NCI-H2196 (cell line): ENCODE measurements at regions not wholly inside any gene's neighbourhood (a gene's known extent, or its start where the extent isn't known, plus 50 kb on each side); places are given as distances from the start of the nearest gene placed in this dataset.
"Not testable (repeated sequence)": the region's sequence is repeated elsewhere in the genome, so short reads cannot be mapped to it uniquely, and the experiment has no call there.

ENCODE experiments used
- DNase-seq: peaks from one replicate; lab custom pipeline; 2025; ENCODE audit not compliant: unreplicated experiment; lab: John Stamatoyannopoulos, UW

DNA sequence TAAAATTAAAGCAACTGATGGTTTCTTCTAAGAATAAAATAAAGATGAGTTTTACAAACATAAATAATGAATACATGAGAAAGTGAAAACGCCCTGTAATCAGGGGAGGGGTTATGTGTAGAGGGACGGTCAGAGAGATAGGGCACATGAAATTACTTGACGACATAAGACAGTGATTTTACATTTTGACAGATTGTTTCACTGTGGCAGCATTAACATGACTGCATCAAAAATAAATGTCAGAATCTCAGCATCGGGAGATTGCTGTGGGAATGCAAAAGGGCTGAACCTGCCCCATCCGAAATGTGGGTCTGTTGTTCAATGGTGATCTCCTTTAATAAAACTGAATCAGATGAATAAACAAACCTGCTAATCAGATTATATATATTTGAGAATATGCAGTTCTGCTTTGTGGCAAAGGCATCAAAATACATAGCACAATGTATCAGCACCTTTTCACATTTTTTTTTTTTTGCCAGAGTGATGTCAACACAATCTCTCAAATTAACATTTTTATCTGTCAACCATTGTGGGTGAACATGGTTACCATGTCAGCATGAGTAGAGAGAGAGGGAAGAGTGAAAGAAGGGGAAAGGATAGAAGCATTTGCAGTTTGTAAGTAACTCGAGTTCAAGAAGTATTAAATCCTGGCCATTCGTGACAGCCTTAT lies 177.1 kb upstream of the MAN1A1 start:
- DNase-seq: no peak

DNA sequence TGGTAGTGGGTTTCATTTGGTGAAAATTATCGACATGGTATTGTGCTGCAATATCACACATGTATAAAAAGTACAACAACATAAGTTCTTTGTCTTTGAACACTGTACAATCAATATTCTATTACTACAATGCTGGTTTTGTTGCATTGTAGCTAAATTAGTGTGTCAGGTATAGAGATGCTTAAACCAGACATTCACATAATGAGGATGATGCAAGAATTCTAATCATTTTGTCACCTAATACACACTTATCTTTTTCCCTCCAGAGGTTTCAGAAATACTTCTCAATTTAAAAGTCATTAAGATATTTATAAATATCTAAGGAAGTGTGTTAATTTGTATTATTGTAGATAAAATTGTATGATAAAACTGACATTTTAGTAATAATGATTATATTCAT lies 174.8 kb upstream of the MAN1A1 start:
- no peak for DNase-seq

DNA sequence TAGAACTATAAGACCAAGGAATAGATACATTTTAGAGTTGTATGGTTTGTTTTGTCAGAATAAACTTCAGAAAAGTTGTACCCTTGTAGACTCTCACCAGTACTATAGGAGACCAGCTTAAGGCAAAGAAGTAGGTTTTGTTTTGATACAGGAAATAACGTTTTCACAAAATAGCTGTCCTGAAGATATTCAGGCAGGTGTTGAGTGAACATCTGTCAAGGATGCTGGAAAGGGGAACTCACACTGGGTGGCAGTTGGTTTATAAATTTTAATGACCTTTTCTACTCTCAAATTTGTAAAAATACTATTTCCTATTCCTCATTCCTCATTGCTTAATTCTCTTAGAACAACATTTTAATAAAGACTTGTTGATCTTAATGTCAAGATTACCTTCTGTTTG lies 174.0 kb upstream of the MAN1A1 start:
- DNase-seq: no peak

DNA sequence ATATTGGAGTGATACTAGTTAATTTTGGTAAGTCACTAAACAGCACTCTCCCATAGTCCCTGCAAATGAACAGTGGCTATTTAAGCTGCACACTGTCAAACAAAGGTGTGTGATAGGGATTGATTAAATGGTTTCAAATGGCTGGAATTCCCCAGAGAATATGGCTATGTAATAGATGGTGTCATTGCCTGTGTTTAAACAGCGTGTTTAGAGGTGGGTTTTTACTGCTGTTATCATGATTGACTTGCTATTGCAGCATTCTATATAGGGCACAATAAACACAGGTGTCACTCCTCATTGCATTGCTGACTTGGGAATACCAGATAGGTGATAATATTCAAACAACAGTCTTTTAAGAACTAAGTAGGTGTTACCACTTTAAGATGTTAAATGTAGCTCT lies 171.7 kb upstream of the MAN1A1 start:
- no peak for DNase-seq

DNA sequence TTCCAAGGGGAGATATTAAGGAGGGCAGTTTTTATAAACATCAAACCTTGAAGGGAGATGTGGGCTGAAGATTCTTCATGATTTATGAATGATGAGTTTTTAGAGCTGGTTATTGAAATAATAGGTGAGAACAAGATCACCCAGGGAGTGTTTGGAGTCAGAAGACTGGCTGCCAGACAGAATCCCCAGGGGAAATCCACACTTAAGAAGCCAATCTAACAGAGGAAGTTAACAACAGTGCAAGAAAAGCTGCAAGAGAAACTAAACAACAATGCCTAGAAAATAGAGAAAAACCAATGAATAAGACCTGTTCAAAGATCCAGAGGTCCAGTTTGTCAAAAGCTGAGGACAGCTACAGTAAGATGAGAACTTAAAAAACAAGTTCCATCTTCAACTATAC lies 167.9 kb upstream of the MAN1A1 start:
- no peak for DNase-seq

DNA sequence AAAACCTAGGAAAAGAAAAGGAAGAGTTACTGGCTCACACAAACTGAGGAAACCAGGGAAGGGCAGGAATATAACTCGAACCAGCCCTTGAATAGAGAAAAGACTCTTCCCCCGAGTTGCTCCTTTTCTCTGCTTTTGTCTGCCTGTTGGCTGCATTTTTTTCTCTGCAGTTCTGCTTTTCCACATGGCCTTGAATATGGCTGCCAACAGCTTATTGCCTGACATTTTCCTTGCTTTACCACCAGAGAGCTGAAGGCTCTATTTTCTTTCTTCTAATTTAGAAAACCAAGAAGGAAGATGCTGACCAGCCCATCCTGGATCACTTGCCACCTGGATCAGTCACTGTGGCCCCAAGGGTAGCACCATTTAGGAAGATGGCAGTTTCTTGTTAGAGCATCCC lies 164.8 kb upstream of the MAN1A1 start:
- no peak for DNase-seq

DNA sequence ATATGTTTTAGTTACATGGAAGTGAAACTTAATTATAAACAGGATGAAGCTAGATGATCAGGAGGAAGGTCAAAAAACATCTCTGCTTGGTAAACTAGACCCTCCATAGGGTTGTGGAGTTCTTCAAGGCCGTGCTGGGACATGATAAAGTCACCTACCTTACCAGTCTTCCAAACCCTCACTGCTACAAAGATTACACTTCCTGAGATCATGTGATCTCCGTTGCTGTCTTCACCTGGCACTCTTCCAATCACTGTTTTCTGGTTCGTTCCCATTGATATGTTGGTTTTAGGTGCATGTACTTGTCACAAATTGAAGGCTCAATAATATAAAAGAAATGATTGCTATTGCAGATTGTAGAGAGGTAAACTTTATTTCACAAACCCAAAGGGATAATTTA lies 161.5 kb upstream of the MAN1A1 start:
- DNase-seq: no peak

DNA sequence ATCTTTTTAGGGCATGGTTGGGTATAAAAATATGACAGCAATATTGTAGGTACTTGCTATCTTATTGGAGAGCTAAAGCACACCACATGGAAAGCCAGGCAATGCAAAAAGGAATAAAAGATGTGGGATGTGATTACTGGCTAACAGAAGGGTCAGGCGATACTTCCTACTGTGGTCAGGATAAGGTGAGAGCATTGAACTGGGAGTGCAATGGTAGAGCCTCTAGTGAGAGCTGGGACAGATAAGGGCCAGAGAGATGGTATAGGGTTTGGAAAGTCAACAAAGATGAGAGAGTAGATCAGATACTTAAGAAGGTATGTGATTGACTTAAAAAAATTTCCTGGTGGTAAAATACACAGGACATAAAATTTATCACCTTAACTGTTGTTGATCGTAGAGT lies 160.7 kb upstream of the MAN1A1 start:
- no peak for DNase-seq

DNA sequence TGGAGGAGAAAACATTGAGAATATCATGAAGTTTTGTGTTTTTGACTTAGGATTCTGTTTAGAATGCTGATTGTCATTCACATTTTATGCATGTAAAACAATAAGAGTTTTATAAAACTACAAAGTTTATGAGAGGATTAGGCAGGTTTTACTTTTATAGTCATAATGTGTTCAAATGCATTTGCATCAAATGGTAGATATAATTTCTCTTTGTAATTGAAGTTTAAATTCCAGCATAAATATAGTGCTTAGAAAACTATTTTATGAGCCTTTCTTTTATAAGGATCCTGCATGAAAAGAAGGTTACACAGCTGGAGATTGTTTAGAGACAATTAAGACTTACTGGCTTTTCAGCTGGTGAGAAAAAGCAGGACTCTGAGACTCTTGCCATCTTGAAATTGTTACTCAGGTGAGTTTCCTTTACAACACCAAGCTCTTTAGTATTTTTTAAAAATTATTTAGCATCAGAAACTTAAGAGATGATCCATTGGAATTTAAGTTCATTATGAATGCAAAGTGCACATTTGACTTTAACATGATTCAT lies 157.1 kb upstream of the MAN1A1 start:
- no peak for DNase-seq

DNA sequence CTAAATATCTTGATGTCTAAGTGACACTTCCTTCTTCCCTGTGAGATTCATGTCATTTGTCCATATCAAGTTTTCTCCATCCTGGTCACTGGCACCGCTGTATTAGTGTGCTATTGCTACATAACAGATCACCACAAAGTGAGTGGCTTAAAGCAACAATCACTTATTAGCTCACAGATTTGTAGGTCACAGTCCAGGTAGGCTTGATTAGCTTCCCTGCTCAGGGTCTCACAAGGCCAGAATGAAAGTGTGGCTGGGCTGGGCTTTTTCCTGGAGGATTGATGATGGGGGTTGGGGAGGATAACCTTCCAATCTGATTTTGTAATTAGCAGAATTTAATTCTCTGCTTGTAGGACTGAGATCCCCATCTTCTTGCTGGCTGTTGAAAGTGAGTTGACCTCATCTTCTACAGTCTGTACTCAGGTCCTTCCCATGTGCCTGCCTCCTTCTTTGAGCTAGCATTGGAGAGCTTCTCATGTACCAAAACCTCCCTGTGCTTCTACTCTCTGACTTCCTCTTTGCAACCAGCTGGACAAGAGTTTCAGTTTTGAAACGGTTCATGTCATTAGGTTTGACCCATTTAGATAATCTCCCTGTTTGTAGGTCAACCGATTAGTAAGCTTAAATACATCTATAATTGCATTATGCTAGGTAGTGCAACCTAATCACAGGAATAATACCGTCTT lies 152.4 kb upstream of the MAN1A1 start:
- no peak for DNase-seq

DNA sequence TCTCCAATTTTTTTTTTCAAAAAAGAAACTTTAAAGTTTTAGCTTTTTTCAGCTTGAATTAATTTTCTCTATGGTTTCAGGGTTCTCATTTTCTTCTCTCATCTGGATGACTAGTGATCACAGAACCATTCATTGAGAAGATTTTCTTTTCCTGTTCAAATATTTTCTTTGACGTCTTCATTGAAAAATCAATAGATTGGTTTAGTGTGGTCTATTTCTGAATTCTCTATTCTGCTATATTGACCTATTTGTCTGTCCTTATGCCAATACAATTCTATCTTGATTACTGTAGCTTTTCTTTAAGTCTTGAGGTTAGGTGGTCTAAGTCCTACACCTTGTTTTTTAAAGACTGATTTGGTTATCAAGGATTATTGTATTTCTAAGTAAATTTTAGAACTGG lies 150.2 kb upstream of the MAN1A1 start:
- no peak for DNase-seq

DNA sequence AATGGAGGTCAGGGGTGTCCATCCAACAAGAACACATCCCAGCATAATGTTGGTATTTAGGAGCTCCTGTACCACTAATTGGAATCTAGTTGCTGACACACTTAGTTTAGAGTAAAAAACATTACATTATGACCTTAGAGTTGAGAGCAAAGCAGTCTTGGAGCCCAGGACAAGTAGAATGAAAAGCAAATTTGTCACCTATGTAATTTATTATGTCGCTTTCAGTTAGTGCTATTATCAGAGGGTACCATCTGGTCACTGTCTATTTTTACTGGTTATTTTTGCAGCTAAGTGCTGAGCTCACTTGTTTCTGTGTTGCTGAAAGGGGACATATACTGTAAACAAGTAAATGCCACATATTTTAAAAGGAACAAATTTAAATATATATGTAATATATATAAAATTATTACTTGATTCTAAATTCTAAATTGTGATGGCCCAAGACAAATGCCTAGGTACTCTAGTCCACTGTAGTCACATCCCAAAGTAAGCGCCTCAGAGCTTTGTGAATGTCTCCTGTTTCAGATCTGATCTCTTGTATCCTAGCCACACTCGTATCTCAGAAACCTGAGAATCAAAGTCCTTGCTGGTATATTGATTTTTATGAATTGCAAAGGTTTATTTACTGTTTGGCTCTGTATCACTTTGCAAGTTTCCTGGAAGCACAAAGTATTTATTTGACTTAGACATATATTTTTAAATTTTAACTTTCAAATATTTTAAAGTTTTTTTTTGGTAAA lies 148.6 kb upstream of the MAN1A1 start:
- no peak for DNase-seq

DNA sequence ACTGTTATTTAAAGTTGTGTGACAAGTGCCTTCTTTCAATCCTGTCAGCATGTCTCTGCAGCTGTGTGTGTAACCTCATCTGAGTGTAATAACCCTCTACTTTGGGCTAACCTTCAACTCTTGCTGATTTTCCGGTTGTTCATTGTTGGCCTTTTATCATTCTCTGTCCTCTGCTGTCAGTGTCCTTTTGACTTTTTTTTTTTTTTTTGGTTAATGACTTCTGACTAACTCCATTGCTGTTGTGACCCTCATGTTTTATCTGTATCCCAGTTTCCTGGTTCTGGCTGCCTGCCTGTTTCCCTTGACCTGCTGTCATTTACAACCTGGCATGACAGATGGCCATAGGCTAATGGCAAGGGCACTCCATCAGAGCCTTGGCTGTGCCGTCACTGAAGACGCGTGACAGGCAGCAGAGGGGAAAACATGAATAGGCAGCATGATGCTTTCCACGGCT lies 145.7 kb upstream of the MAN1A1 start:
- no peak for DNase-seq

DNA sequence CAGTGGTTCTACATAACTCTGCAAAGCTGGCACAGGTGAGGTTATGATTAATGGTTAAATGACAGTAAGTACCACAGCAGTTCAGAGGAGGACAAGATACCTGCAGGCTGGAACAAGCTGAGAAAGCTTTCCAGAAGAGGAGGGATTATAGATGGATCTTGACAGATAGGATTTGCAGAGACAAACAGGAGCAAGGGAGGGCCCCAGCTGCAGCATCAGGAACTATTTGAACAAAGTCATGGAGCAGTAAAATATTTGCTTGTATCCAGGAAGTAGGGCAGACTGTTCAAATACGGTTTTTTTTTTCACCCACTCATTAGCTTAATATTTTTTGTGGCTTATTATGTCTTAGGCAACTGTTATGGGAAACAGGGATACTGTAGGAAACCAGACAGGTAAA lies 144.4 kb upstream of the MAN1A1 start:
- DNase-seq: no peak

DNA sequence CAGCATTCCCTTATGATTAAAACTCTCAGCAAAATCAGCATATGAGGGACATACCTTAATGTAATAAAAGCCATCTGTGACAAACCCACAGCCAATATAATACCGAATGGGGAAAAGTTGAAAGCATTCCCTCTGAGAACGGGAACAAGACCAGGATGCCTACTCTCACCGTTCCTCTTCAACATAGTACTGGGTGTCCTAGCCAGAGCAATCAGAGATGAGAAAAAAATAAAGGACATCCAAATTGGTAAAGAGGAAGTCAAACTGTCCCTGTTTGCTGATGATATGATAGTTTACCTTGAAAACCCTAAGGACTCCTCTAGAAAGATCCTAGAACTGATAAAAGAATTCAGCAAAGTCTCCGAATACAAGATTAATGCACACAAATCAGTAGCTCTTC lies 141.6 kb upstream of the MAN1A1 start:
- not testable (repeated sequence) for DNase-seq

DNA sequence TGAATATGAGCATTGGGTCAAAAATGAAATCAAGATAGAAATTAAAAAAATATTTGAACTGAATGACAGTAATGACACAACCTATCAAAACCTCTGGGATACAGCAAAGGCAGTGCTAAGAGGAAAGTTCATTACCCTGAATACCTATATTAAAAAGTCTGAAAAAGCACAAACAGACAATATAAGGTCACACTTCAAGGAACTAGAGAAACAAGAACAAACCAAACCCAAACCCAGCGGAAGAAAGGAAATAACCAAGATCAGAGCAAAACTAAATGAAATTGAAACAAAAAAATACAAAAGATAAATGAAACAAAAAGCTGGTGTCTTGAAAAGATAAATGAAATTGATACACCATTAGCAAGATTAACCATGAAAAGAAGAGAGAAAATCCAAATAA lies 140.5 kb upstream of the MAN1A1 start:
- DNase-seq: not testable (repeated sequence)

DNA sequence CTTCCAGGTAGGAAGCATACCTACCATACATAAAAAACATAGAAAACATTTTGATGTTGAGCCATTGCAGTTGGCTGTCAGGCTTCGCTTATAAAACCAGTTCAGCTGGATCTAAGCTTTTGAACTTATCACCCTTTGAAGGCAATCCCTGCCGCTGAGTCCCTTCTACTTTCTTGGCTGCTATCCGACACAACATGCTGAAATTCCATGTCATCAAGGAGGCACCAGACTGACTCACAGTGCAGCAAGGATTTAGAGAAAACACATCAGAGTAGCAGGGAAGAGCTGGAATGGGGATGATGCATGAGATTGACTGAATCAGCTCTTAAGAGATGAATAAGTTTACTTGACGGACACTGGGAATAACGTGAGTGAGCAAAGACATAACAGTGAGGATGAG lies 135.0 kb upstream of the MAN1A1 start:
- DNase-seq: no peak

DNA sequence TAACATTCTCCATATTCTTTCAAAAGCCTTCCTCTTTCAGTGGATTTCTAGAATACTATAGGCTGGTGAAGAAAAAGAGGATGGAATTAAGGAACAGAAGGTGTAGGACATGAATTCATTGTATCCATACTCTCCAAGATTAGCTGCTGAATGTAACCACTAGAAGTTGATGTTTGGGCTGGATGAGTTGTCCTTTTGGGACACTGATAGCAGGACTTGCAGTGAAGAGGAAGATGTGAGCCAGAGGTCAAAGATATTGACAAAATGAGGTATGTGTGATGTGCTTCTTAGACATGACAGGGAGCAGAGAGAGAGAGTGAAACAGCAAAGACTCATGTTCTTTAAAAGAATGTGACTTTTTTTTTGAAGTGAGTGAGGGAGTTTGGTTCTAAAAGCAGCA lies 134.3 kb upstream of the MAN1A1 start:
- DNase-seq: no peak

DNA sequence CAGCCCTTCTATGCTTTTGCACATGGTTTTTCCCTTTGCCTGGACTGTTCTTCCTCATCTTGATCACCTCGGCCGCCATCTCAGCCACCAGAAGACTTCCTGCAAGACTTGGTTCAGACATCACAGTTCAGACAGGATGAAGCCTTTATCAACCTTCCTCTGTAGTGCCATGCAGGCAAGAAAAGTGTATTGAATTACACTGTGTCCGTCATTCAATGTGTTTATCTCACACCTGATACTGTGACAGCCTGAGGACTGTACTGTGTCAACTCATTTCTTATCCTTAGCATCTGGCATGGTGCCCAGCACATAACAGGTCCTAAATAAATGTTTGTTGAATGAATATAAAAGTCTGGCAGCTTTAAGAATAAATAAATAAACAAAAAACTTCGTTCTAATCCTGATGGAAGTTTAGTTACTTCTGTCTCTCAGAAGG lies 133.3 kb upstream of the MAN1A1 start:
- no peak for DNase-seq

DNA sequence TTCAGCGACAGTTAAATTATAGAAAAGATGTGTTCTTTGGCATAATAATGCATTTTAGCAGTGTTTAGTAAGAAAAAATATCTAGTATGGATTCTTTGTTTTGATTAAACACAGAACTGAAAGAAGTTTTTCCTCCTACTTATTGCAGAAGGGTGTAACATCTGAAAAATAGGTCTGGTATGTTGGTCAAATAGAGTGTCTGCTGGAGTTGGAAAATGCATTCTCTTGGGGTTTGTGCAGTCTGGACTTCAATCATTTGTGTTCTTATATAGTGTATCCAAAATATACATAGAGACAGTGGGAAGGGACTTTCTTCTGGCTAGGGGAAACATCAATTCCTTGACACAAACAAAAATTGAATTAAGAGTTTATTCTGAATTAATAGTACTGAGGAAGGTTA lies 132.4 kb upstream of the MAN1A1 start:
- no peak for DNase-seq

DNA sequence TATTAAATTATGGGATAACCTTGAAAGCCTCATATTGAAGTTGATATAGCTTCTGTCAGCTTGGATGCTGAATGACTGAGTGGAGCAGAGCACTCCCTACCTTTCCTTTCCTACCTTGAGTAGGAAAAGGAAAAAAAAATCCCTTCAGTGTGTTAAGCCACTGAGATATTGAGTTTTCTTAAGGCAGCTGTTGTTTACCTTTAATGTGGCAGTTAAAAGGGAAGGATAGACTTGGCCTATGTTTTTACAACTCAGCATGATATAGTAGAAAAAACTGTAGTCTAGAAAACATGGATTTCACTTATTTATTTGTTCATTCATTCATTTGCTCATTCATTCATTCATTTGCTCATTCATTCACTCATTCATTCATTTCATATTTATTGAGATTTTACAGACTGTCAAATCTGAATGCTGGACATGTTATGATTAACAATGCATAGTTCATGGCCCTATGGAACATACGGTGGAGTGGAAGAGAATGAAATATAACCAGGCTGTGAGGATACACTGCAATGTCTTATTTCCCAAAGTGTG lies 131.5 kb upstream of the MAN1A1 start:
- no peak for DNase-seq
